ENCODE measurements at regions not wholly inside any gene's neighbourhood (a gene's known extent, or its start where the extent isn't known, plus 50 kb on each side); places are given as distances from the start of the nearest gene placed in this dataset.
A peak's percentile ranks its signal among the peaks of the same experiment; 100 is the strongest.

DNA sequence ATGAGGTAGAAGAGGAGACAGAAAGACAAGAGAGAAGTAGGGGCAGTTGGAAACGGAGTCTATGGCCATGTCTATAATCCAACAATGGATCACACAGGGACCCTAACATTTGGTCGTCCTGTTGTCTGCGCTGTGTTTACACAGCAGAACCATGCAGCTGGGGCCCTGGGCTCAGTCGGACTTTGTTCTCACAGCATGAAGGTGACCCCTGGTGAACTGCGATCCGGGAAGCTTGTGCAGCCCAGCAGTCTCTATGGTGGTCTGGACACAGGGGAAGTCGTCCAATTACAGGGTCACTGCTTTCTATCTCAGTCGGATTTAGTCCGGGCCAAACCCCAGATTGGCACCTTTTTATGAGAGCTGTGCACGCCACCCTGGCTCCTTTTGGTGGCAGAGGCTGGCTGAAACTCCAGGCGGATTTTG, 153.6 kb downstream of the FOXA2 start (continued):
- TF ChIP-seq, protein P1, sequence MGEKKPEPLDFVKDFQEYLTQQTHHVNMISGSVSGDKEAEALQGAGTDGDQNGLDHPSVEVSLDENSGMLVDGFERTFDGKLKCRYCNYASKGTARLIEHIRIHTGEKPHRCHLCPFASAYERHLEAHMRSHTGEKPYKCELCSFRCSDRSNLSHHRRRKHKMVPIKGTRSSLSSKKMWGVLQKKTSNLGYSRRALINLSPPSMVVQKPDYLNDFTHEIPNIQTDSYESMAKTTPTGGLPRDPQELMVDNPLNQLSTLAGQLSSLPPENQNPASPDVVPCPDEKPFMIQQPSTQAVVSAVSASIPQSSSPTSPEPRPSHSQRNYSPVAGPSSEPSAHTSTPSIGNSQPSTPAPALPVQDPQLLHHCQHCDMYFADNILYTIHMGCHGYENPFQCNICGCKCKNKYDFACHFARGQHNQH (CRISPR knock-in tag; IDR thresholded peaks at IDR 0.05) = peak; percentile 99
- TF ChIP-seq, protein P2, sequence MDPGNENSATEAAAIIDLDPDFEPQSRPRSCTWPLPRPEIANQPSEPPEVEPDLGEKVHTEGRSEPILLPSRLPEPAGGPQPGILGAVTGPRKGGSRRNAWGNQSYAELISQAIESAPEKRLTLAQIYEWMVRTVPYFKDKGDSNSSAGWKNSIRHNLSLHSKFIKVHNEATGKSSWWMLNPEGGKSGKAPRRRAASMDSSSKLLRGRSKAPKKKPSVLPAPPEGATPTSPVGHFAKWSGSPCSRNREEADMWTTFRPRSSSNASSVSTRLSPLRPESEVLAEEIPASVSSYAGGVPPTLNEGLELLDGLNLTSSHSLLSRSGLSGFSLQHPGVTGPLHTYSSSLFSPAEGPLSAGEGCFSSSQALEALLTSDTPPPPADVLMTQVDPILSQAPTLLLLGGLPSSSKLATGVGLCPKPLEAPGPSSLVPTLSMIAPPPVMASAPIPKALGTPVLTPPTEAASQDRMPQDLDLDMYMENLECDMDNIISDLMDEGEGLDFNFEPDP (CRISPR knock-in tag; conservative IDR thresholded peaks at IDR 0.05) = 0 out of 2 replicates have a peak, but pooled peaks have one; percentile 86
- TF ChIP-seq NRL (CRISPR knock-in tag; IDR thresholded peaks at IDR 0.05; ENCODE audit: borderline replicate concordance) (0 out of 2 replicates have a peak, but pooled peaks have one; percentile 61), PHF21A (CRISPR knock-in tag; IDR thresholded peaks at IDR 0.05) (peak; percentile 92), ZNF570 (CRISPR knock-in tag; IDR thresholded peaks at IDR 0.05; ENCODE audit: borderline replicate concordance) (no peak), MIXL1 (CRISPR knock-in tag; IDR thresholded peaks at IDR 0.05) (peak; percentile 96), ZNF749 (CRISPR knock-in tag; IDR thresholded peaks at IDR 0.05; ENCODE audit: borderline replicate concordance) (peak; percentile 76; the same call in 1 of the 2 replicates), ZNF10 (CRISPR knock-in tag; IDR thresholded peaks at IDR 0.05; ENCODE audit: borderline replicate concordance, low read depth) (no peak), NFRKB (IDR thresholded peaks at IDR 0.05) (no peak), HCFC1 (IDR thresholded peaks at IDR 0.05; ENCODE audit: low read depth, low read length) (no peak), AGO1 (IDR thresholded peaks at IDR 0.05; ENCODE audit: low read depth, low read length, poor library complexity, severe bottlenecking) (no peak), KLF15 (CRISPR knock-in tag; IDR thresholded peaks at IDR 0.05; ENCODE audit: borderline replicate concordance) (no peak), AKAP8 (CRISPR knock-in tag; IDR thresholded peaks at IDR 0.05) (no peak), HMG20B (CRISPR knock-in tag; conservative IDR thresholded peaks at IDR 0.05) (peak; percentile 89), SSRP1 (CRISPR knock-in tag; IDR thresholded peaks at IDR 0.05) (peak; percentile 68; the same call in 1 of the 2 replicates), MXD4 (CRISPR knock-in tag; IDR thresholded peaks at IDR 0.05) (no peak; the same call in 1 of the 2 replicates), NR2F2 (IDR thresholded peaks at IDR 0.05; ENCODE audit: borderline replicate concordance, low read depth) (peak; percentile 87), ZFP36 (IDR thresholded peaks at IDR 0.05; ENCODE audit: borderline replicate concordance, low read depth, low read length, partially characterized antibody) (no peak)
- TF ChIP-seq, protein P3, sequence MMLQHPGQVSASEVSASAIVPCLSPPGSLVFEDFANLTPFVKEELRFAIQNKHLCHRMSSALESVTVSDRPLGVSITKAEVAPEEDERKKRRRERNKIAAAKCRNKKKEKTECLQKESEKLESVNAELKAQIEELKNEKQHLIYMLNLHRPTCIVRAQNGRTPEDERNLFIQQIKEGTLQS (CRISPR knock-in tag; IDR thresholded peaks at IDR 0.05) = peak; percentile 40; the same call in 1 of the 2 replicates
- TF ChIP-seq, protein P4, sequence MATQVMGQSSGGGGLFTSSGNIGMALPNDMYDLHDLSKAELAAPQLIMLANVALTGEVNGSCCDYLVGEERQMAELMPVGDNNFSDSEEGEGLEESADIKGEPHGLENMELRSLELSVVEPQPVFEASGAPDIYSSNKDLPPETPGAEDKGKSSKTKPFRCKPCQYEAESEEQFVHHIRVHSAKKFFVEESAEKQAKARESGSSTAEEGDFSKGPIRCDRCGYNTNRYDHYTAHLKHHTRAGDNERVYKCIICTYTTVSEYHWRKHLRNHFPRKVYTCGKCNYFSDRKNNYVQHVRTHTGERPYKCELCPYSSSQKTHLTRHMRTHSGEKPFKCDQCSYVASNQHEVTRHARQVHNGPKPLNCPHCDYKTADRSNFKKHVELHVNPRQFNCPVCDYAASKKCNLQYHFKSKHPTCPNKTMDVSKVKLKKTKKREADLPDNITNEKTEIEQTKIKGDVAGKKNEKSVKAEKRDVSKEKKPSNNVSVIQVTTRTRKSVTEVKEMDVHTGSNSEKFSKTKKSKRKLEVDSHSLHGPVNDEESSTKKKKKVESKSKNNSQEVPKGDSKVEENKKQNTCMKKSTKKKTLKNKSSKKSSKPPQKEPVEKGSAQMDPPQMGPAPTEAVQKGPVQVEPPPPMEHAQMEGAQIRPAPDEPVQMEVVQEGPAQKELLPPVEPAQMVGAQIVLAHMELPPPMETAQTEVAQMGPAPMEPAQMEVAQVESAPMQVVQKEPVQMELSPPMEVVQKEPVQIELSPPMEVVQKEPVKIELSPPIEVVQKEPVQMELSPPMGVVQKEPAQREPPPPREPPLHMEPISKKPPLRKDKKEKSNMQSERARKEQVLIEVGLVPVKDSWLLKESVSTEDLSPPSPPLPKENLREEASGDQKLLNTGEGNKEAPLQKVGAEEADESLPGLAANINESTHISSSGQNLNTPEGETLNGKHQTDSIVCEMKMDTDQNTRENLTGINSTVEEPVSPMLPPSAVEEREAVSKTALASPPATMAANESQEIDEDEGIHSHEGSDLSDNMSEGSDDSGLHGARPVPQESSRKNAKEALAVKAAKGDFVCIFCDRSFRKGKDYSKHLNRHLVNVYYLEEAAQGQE (IDR thresholded peaks at IDR 0.05; ENCODE audit: borderline replicate concordance in 1 of 2, low read depth in 1 of 2, low read length in 2 of 2) = peak in 1 of 2 experiments; percentile 82; a peak in 2 of 4 replicates
- TF ChIP-seq, protein P5, sequence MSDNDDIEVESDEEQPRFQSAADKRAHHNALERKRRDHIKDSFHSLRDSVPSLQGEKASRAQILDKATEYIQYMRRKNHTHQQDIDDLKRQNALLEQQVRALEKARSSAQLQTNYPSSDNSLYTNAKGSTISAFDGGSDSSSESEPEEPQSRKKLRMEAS (IDR thresholded peaks at IDR 0.05) = peak; percentile 92
- TF ChIP-seq, protein P6, sequence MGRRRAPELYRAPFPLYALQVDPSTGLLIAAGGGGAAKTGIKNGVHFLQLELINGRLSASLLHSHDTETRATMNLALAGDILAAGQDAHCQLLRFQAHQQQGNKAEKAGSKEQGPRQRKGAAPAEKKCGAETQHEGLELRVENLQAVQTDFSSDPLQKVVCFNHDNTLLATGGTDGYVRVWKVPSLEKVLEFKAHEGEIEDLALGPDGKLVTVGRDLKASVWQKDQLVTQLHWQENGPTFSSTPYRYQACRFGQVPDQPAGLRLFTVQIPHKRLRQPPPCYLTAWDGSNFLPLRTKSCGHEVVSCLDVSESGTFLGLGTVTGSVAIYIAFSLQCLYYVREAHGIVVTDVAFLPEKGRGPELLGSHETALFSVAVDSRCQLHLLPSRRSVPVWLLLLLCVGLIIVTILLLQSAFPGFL (CRISPR knock-in tag; IDR thresholded peaks at IDR 0.05) = no peak
- TF ChIP-seq, protein P7, sequence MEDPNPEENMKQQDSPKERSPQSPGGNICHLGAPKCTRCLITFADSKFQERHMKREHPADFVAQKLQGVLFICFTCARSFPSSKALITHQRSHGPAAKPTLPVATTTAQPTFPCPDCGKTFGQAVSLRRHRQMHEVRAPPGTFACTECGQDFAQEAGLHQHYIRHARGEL (CRISPR knock-in tag; IDR thresholded peaks at IDR 0.05) = no peak

Measured in HepG2 (cell line).